ENCODE measurements at regions not wholly inside any gene's neighbourhood (a gene's known extent, or its start where the extent isn't known, plus 50 kb on each side); places are given as distances from the start of the nearest gene placed in this dataset.

DNA sequence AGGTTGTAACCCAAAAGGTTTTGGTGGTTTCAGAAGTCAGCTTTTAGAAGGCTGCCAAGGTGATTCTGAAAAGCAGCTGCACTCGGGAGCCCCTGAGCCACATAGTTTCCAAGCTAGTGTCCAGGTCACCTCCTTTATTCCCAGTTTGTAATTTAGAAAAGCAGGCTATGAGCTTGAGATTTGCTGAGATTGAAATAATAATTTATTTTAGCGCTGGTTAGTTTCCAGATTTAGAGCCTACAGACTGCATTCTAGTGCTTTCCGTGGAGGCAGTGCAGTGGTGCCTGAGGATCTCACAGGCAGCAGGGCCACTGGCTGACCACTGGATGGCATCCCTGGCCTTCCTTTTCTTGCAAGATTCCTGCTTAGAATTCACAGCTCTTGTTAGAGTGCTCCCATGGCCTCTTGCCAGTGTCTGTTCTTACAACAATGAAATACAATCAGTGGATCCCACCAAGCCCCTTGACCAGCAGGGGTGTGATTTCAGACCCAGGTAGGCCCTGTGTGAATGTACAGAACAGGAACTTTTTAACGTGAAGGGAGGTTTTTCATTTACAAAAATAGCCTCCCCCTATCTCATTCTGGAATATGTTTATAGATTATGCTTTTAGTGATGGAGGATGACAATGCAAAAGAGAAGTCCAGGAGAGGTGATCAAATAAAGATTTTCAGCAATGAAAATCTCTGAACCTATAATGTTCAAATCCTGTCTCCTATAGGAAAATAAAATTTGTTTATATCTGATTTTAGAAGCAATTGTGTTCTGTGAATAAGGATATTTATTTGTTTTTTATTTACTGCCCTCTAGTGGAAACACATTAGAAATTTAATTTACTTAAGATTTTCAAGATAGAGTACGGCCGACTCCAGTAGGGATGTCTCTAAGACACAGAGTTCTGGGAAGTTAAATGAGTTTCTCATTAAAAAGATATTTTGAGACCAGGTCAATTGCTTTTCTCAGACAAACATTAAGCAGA, 362.1 kb upstream of the STXBP6 start:
- H3K27me3 ChIP-seq (ENCODE audit: insufficient read depth, low read length), result no peaks in the 10 kb centered on the region
- H3K27me3 Mint-ChIP-seq (ENCODE audit: low read depth), result no peaks in the 10 kb centered on the region; the same call in 1 of the 2 replicates
- peak; percentile 77 for DNase-seq

More for the DNA sequence above, 362.1 kb upstream of the STXBP6 start:
- Histone ChIP-seq H4K91ac (ENCODE audit: insufficient read length, low read depth, low read length) (no peak overlapping the region), H4K20me1 (ENCODE audit: control insufficient read depth, insufficient read depth, insufficient read length) (no peaks in the 10 kb centered on the region), H3K79me2 (ENCODE audit: insufficient read depth, low read length) (no peaks in the 10 kb centered on the region), H3K79me1 (ENCODE audit: insufficient read depth, low read depth, low read length, poor library complexity, severe bottlenecking) (no peaks in the 10 kb centered on the region), H2AFZ (ENCODE audit: low read length) (no peak overlapping the region), H4K5ac (ENCODE audit: insufficient read length, low read depth, low read length) (no peak overlapping the region), H2BK120ac (ENCODE audit: low read depth, low read length, poor library complexity, severe bottlenecking) (no peak overlapping the region), H2BK5ac (ENCODE audit: insufficient read length, low read length) (no peak overlapping the region), H2BK12ac (ENCODE audit: insufficient read length, low read depth, low read length) (no peak overlapping the region), H2AK5ac (ENCODE audit: insufficient read length, low read length) (no peak overlapping the region), H3K9ac (ENCODE audit: extremely low read depth, insufficient read length, low read length) (no peak overlapping the region), H3K18ac (ENCODE audit: insufficient read length, low read depth, low read length) (no peak overlapping the region), H3K4me1 (ENCODE audit: insufficient read depth, low read length) (no peaks in the 10 kb centered on the region), H4K8ac (replicated peaks; ENCODE audit: insufficient read length, low read depth, low read length) (no peak overlapping the region), H3K23ac (ENCODE audit: insufficient read length, low read depth, low read length) (no peak overlapping the region), H3K56ac (ENCODE audit: insufficient read length, low read depth, low read length) (no peak overlapping the region), H3K9me3 (ENCODE audit: control insufficient read depth, low read depth, low read length) (no peaks in the 10 kb centered on the region), H3K14ac (ENCODE audit: insufficient read depth, low read length) (no peak overlapping the region), H3K4ac (ENCODE audit: low read depth, low read length) (no peak overlapping the region), H2BK20ac (ENCODE audit: low read depth, low read length, poor library complexity, severe bottlenecking) (no peak overlapping the region), H3K4me2 (ENCODE audit: insufficient read depth, insufficient read length, low read length) (no peak overlapping the region), H3K23me2 (ENCODE audit: insufficient read length, low read depth, low read length, poor library complexity, severe bottlenecking) (no peaks in the 10 kb centered on the region), H2BK15ac (ENCODE audit: low read depth, low read length) (no peak overlapping the region), H3T11ph (ENCODE audit: low read length) (no peak overlapping the region), H3K27ac (ENCODE audit: insufficient read length, low read depth, low read length) (no peak overlapping the region)
- TF ChIP-seq, protein P1, sequence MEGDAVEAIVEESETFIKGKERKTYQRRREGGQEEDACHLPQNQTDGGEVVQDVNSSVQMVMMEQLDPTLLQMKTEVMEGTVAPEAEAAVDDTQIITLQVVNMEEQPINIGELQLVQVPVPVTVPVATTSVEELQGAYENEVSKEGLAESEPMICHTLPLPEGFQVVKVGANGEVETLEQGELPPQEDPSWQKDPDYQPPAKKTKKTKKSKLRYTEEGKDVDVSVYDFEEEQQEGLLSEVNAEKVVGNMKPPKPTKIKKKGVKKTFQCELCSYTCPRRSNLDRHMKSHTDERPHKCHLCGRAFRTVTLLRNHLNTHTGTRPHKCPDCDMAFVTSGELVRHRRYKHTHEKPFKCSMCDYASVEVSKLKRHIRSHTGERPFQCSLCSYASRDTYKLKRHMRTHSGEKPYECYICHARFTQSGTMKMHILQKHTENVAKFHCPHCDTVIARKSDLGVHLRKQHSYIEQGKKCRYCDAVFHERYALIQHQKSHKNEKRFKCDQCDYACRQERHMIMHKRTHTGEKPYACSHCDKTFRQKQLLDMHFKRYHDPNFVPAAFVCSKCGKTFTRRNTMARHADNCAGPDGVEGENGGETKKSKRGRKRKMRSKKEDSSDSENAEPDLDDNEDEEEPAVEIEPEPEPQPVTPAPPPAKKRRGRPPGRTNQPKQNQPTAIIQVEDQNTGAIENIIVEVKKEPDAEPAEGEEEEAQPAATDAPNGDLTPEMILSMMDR (conservative IDR thresholded peaks at IDR 0.05), result peak; percentile 64
- Mint-ChIP-seq H3K36me3 (ENCODE audit: insufficient read depth in 1 of 3, low read depth in 3 of 3) (no peaks in the 10 kb centered on the region), H3K4me3 (no peak overlapping the region), H3K27ac (peak overlapping the region in 1 of 3 experiments; percentile 56; a peak in 1 of 7 replicates), H3K9me3 (no peaks in the 10 kb centered on the region), H3K4me1 (no peaks in the 10 kb centered on the region)
- no CpG with 5 or more reads among the region's 6 CpGs for WGBS (ENCODE audit: extremely low coverage, insufficient read length, low lambda C conversion rate)
